ENCODE measurements at regions not wholly inside any gene's neighbourhood (a gene's known extent, or its start where the extent isn't known, plus 50 kb on each side); places are given as distances from the start of the nearest gene placed in this dataset.

GRCh38 chr3:126277629-126278378 lies 79.4 kb downstream of the KLF15 start:
- Histone ChIP-seq H3K27ac (no peak overlapping the region; a peak in 1 of 6 replicates), H3K4me3 (no peak overlapping the region), H3K4me2 (no peak overlapping the region), H3K9me3 (0 out of 3 replicates have a peak, but pooled peaks cover 3% of the 10 kb centered on the region), H3K4me1 (no peaks in the 10 kb centered on the region)
- POLR2A ChIA-PET = no interaction called here
- DNase-seq (ENCODE audit: low read depth in 1 of 2, low spot score in 1 of 2) (no peak), ATAC-seq (no peak), FAIRE-seq (no peak)
- no peak for TF ChIP-seq TP53 (CRISPR knock-in tag; IDR thresholded peaks at IDR 0.05)
- TF ChIP-seq KDM1A (IDR thresholded peaks at IDR 0.05; ENCODE audit: low read depth) = no peak
- no peak for TF ChIP-seq RAD21 (conservative IDR thresholded peaks at IDR 0.05 in 1 of 2, IDR thresholded peaks at IDR 0.05 in 1 of 2)
- TF ChIP-seq FOSL2 (IDR thresholded peaks at IDR 0.05) = no peak
- no peak for TF ChIP-seq FOSL2 (CRISPR knock-in tag; IDR thresholded peaks at IDR 0.05)
- TF ChIP-seq SMC3 (IDR thresholded peaks at IDR 0.05) = no peak
- TF ChIP-seq NPAS2 (CRISPR knock-in tag; IDR thresholded peaks at IDR 0.05; ENCODE audit: borderline replicate concordance) = no peak
- TF ChIP-seq RARB (CRISPR knock-in tag; IDR thresholded peaks at IDR 0.05) = no peak
- CTCF ChIA-PET = no interaction called here
- 64% methylated on average over 7 of the region's 8 CpGs for WGBS (ENCODE audit: missing lambda C conversion rate)

GRCh38 chr3:126275620-126275904 lies 81.6 kb downstream of the KLF15 start:
- WGBS (ENCODE audit: missing lambda C conversion rate) = 84% methylated on average over 2 of the region's 2 CpGs
- no peak overlapping the region for H3K4me2 ChIP-seq
- no peaks in the 10 kb centered on the region for H3K4me1 ChIP-seq
- DNase-seq (ENCODE audit: low read depth in 1 of 2, low spot score in 1 of 2) (no peak), FAIRE-seq (no peak), ATAC-seq (no peak)
- no peak overlapping the region for H3K27ac ChIP-seq
- no peak for TF ChIP-seq POLR2A (IDR thresholded peaks at IDR 0.05; ENCODE audit: low read length)
- ChIA-PET POLR2A (no interaction called here), CTCF (no interaction called here)
- no peaks in the 10 kb centered on the region for H3K9me3 ChIP-seq
- no peak overlapping the region for H3K4me3 ChIP-seq

DNA sequence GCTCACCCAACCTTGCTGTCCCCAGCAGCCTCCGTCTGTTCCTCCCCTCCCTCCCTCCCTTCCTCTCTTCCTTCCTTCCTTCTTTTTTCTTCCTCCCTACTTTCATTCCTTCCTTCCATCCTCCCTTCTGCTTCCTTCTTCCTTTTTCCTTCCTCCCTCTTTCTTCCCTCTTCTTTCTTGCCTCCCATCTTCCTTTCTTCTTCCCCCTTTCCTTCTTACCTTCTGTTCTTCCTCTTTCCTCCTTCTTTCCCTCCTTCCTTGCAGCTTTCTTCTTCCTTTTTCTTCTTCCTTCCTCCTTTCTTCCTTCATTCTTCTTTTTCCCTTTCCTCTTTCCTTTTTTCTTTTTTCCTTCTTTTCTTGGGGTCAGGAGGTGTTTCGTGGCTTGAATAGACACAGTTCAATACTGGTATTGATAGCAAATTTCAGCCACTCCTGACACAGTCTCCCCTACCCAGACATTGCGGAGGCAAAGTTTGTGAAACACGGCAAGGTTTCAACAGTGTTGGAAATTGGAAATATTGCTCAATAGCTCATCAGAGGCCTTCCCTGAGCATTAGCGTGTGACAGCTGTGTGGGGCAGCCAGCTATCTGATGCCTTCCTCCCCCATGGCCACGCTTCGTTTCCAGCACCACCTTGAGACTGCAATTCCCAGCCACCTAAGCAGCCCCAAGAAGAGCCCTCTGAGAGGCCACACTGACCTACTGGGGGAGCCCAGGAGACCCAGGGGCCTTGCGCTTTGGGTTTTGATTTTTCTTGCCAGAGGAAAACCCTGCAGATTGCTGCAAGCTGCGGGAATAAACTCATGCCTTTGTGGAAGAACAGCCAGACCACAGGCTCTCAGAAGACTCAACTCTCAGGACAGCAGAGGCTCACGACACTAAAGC lies 82.2 kb downstream of the KLF15 start:
- ChIA-PET CTCF (no interaction called here), POLR2A (no interaction called here)
- Histone ChIP-seq H3K4me3 (no peak overlapping the region), H3K4me2 (no peak overlapping the region), H3K9me3 (no peaks in the 10 kb centered on the region), H3K27ac (no peak overlapping the region), H3K4me1 (peaks cover 3% of the 10 kb centered on the region; the same call in 2 of the 3 replicates)
- FAIRE-seq = no peak
- TF ChIP-seq PBX3 (IDR thresholded peaks at IDR 0.05) (no peak), RAD21 (conservative IDR thresholded peaks at IDR 0.05 in 1 of 2, IDR thresholded peaks at IDR 0.05 in 1 of 2) (no peak), JUN (IDR thresholded peaks at IDR 0.05) (no peak), HOXB5 (CRISPR knock-in tag; IDR thresholded peaks at IDR 0.05) (no peak), ESRRA (IDR thresholded peaks at IDR 0.05; ENCODE audit: borderline replicate concordance, low read length) (no peak), POLR2AphosphoS2 (conservative IDR thresholded peaks at IDR 0.05; ENCODE audit: low read length) (no peak), HDAC2 (IDR thresholded peaks at IDR 0.05) (no peak), MAZ (IDR thresholded peaks at IDR 0.05; ENCODE audit: borderline replicate concordance, low read depth, low read length) (no peak), FOXS1 (CRISPR knock-in tag; IDR thresholded peaks at IDR 0.05) (no peak), CBX8 (IDR thresholded peaks at IDR 0.05) (no peak), CBX2 (IDR thresholded peaks at IDR 0.05; ENCODE audit: borderline replicate concordance, low read depth) (no peak), RFX5 (IDR thresholded peaks at IDR 0.05) (no peak)
- TF ChIP-seq, protein P1, sequence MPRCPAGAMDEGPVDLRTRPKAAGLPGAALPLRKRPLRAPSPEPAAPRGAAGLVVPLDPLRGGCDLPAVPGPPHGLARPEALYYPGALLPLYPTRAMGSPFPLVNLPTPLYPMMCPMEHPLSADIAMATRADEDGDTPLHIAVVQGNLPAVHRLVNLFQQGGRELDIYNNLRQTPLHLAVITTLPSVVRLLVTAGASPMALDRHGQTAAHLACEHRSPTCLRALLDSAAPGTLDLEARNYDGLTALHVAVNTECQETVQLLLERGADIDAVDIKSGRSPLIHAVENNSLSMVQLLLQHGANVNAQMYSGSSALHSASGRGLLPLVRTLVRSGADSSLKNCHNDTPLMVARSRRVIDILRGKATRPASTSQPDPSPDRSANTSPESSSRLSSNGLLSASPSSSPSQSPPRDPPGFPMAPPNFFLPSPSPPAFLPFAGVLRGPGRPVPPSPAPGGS (IDR thresholded peaks at IDR 0.05) = no peak
- TF ChIP-seq, protein P2, sequence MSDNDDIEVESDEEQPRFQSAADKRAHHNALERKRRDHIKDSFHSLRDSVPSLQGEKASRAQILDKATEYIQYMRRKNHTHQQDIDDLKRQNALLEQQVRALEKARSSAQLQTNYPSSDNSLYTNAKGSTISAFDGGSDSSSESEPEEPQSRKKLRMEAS (IDR thresholded peaks at IDR 0.05) = no peak
- TF ChIP-seq, protein P3, sequence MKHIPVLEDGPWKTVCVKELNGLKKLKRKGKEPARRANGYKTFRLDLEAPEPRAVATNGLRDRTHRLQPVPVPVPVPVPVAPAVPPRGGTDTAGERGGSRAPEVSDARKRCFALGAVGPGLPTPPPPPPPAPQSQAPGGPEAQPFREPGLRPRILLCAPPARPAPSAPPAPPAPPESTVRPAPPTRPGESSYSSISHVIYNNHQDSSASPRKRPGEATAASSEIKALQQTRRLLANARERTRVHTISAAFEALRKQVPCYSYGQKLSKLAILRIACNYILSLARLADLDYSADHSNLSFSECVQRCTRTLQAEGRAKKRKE (CRISPR knock-in tag; IDR thresholded peaks at IDR 0.05; ENCODE audit: low read depth) = no peak
- no peak for DNase-seq (ENCODE audit: low read depth in 1 of 2, low spot score in 1 of 2)
- WGBS (ENCODE audit: missing lambda C conversion rate) = 75% methylated on average over 10 of the region's 10 CpGs
- ATAC-seq = no peak
